Neuronal stem cell (in vitro differentiated cells): ENCODE measurements at regions not wholly inside any gene's neighbourhood (a gene's known extent, or its start where the extent isn't known, plus 50 kb on each side); places are given as distances from the start of the nearest gene placed in this dataset.
A peak's percentile ranks its signal among the peaks of the same experiment; 100 is the strongest.
"Not testable (repeated sequence)": the region's sequence is repeated elsewhere in the genome, so short reads cannot be mapped to it uniquely, and the experiment has no call there.

Experiments used
- DNase-seq: peaks from one replicate; pipeline ENCODE4 v3.0.0-alpha.2; 2013; ENCODE audit warnings: low spot score
- H2AFZ ChIP-seq: one replicate; pipeline ENCODE4 v1.6.1; 2013; ENCODE audit warnings: mild to moderate bottlenecking, low read length, inconsistent platforms
- H2AK5ac ChIP-seq: 2 replicates; pipeline ENCODE4 v1.6.1; 2013; ENCODE audit warnings: low read depth, mild to moderate bottlenecking, inconsistent platforms, low read length, moderate library complexity, mixed read lengths
- H2BK120ac ChIP-seq: 2 replicates; pipeline ENCODE4 v1.6.1; 2013; ENCODE audit warnings: low read depth, mild to moderate bottlenecking, inconsistent platforms, low read length, moderate library complexity, mixed read lengths
- H2BK12ac ChIP-seq: one replicate; pipeline ENCODE4 v1.6.1; 2013; ENCODE audit warnings: low read length, inconsistent platforms
- H2BK15ac ChIP-seq: 2 replicates; pipeline ENCODE4 v1.6.1; 2013; ENCODE audit warnings: mild to moderate bottlenecking, low read length, inconsistent platforms, mixed read lengths
- H2BK5ac ChIP-seq: one replicate; pipeline ENCODE4 v1.6.1; 2013; ENCODE audit warnings: inconsistent platforms, mild to moderate bottlenecking, low read length, moderate library complexity
- H3K14ac ChIP-seq: one replicate; pipeline ENCODE4 v1.6.1; 2013; ENCODE audit warnings: low read length, inconsistent platforms
- H3K18ac ChIP-seq: 2 replicates; pipeline ENCODE4 v1.6.1; 2013; ENCODE audit warnings: low read length, inconsistent platforms
- H3K23ac ChIP-seq: 2 replicates; pipeline ENCODE4 v1.6.1; 2013; ENCODE audit warnings: low read depth, mild to moderate bottlenecking, mixed read lengths, low read length, inconsistent platforms; ENCODE audit not compliant: poor library complexity
- H3K27ac ChIP-seq: replicated peaks from 3 replicates; pipeline ENCODE4 v1.5.1; 2013; ENCODE audit warnings: low read length, inconsistent platforms
- H3K27me3 ChIP-seq, 3 experiments: 2 replicates each; pipeline ENCODE4 v1.6.1; 2013; ENCODE audit warnings: low read length in 3 of 3, mild to moderate bottlenecking in 2 of 3, inconsistent platforms in 1 of 3, low read depth in 1 of 3, mixed read lengths in 1 of 3, moderate library complexity in 1 of 3; ENCODE audit not compliant: control insufficient read depth in 3 of 3, insufficient read depth in 3 of 3
- H3K36me3 ChIP-seq, 2 donors: replicated peaks in 1 of 2; 2 replicates each; pipeline ENCODE4 v1.6.1; 2013; ENCODE audit warnings: low read length in 2 of 2; ENCODE audit not compliant: control insufficient read depth in 2 of 2, insufficient read depth in 2 of 2
- H3K4ac ChIP-seq: 2 replicates; pipeline ENCODE4 v1.6.1; 2013; ENCODE audit warnings: inconsistent platforms, mild to moderate bottlenecking, low read length, moderate library complexity
- H3K4me1 ChIP-seq, 2 donors: 1 replicate in 1 of 2; 2 replicates in 1 of 2; pipeline ENCODE4 v1.6.1; 2013; ENCODE audit warnings: low read length in 2 of 2, low read depth in 1 of 2; ENCODE audit not compliant: control insufficient read depth in 2 of 2, insufficient read depth in 1 of 2
- H3K4me2 ChIP-seq: one replicate; pipeline ENCODE4 v1.6.1; 2013; ENCODE audit warnings: mild to moderate bottlenecking, low read length, inconsistent platforms; ENCODE audit not compliant: insufficient read depth, poor library complexity, severe bottlenecking
- H3K4me3 ChIP-seq, 2 donors: 2 replicates each; pipeline ENCODE4 v1.5.1; 2013; ENCODE audit warnings: low read length in 2 of 2, mild to moderate bottlenecking in 2 of 2, inconsistent platforms in 1 of 2, moderate library complexity in 1 of 2
- H3K79me1 ChIP-seq: one replicate; pipeline ENCODE4 v1.6.1; 2013; ENCODE audit warnings: low read depth, mild to moderate bottlenecking, inconsistent platforms, low read length, moderate library complexity
- H3K9ac ChIP-seq: one replicate; pipeline ENCODE4 v1.6.1; 2013; ENCODE audit warnings: mild to moderate bottlenecking, low read depth, low read length, inconsistent platforms; ENCODE audit not compliant: poor library complexity
- H3K9me3 ChIP-seq, 2 donors: replicated peaks in 1 of 2; 2 replicates each; pipeline versions ENCODE3 to v1.6.1; 2013; ENCODE audit warnings: low read length in 2 of 2, mild to moderate bottlenecking in 2 of 2, inconsistent platforms in 1 of 2, low read depth in 1 of 2, mixed read lengths in 1 of 2, moderate library complexity in 1 of 2; ENCODE audit not compliant: control insufficient read depth in 2 of 2, insufficient read depth in 1 of 2
- H4K8ac ChIP-seq: one replicate; pipeline ENCODE4 v1.6.1; 2013; ENCODE audit warnings: low read depth, mild to moderate bottlenecking, inconsistent platforms, low read length, moderate library complexity
- H4K91ac ChIP-seq: one replicate; pipeline ENCODE4 v1.6.1; 2013; ENCODE audit warnings: low read length, low read depth, mild to moderate bottlenecking, inconsistent platforms; ENCODE audit not compliant: poor library complexity
- WGBS, 2 donors: extraction: QIAGEN DNeasy Blood & Tissue Kit; methylation state at CpG; one replicate each; pipeline ENCODE4 v1.1.7; 2013; ENCODE audit warnings: missing lambda C conversion rate in 2 of 2, mixed read lengths in 1 of 2; ENCODE audit not compliant: insufficient read length in 2 of 2, insufficient replicate concordance in 1 of 2; ENCODE audit errors: extremely low coverage in 2 of 2; 5-methylcytosine and 5-hydroxymethylcytosine counted together

- H2AFZ ChIP-seq, H3K36me3 ChIP-seq, H4K8ac ChIP-seq, H2BK12ac ChIP-seq, H3K9ac ChIP-seq, H4K91ac ChIP-seq, H2AK5ac ChIP-seq, H3K4ac ChIP-seq, H2BK120ac ChIP-seq, H3K4me1 ChIP-seq, H2BK15ac ChIP-seq, H3K27ac ChIP-seq, H3K23ac ChIP-seq, H3K18ac ChIP-seq, H3K14ac ChIP-seq, H3K27me3 ChIP-seq, DNase-seq, H3K9me3 ChIP-seq, H3K79me1 ChIP-seq, H3K4me3 ChIP-seq, H3K4me2 ChIP-seq, H2BK5ac ChIP-seq: not testable (repeated sequence)
- no CpG with 5 or more reads among the region's 14 CpGs for WGBS, 2 donors
These were observed 133.5 kb upstream of the ALDH3B2 start for GRCh38 chr11:67807896-67808295.

- DNase-seq, H4K91ac ChIP-seq, H3K36me3 ChIP-seq, H3K18ac ChIP-seq, H3K27me3 ChIP-seq, H3K27ac ChIP-seq, H2BK12ac ChIP-seq, H3K4ac ChIP-seq, H4K8ac ChIP-seq, H2AK5ac ChIP-seq, H3K14ac ChIP-seq, H2BK5ac ChIP-seq, H3K9me3 ChIP-seq, H2BK120ac ChIP-seq, H3K23ac ChIP-seq, H3K4me1 ChIP-seq, H3K79me1 ChIP-seq, H3K9ac ChIP-seq, H2BK15ac ChIP-seq: not testable (repeated sequence)
- WGBS, 2 donors: no CpG with 5 or more reads among the region's 8 CpGs
- H2AFZ ChIP-seq: peak overlapping the region; percentile 94
- H3K4me2 ChIP-seq: peak overlapping the region; percentile 75
- H3K4me3 ChIP-seq: peak overlapping the region in 1 of 2 donors; percentile 56
These were observed 132.4 kb upstream of the ALDH3B2 start for GRCh38 chr11:67806728-67807235.

GRCh38 chr11:67806183-67806582 lies 131.8 kb upstream of the ALDH3B2 start:
- not testable (repeated sequence) for H4K91ac ChIP-seq, DNase-seq, H3K9me3 ChIP-seq, H2AK5ac ChIP-seq, H3K9ac ChIP-seq, H3K23ac ChIP-seq, H2BK12ac ChIP-seq, H3K79me1 ChIP-seq, H2BK120ac ChIP-seq, H3K4ac ChIP-seq, H2BK15ac ChIP-seq, H3K14ac ChIP-seq, H3K4me1 ChIP-seq, H3K27ac ChIP-seq, H3K36me3 ChIP-seq, H3K27me3 ChIP-seq, H4K8ac ChIP-seq, H2BK5ac ChIP-seq
- Histone ChIP-seq H2AFZ (peak overlapping the region; percentile 94), H3K4me3 (peak overlapping the region; percentile 56 to 82), H3K4me2 (peak overlapping the region; percentile 75), H3K18ac (peak overlapping the region; percentile 44)
- no CpG with 5 or more reads among the region's 26 CpGs for WGBS, 2 donors

GRCh38 chr11:67805253-67806126 lies 131.1 kb upstream of the ALDH3B2 start:
- H4K8ac ChIP-seq, H3K36me3 ChIP-seq, H3K23ac ChIP-seq, H3K4me1 ChIP-seq, H3K14ac ChIP-seq, H3K79me1 ChIP-seq, H2BK120ac ChIP-seq, H3K9me3 ChIP-seq, H3K4ac ChIP-seq, H2BK12ac ChIP-seq, H2BK5ac ChIP-seq, H3K27me3 ChIP-seq, H4K91ac ChIP-seq, H2AK5ac ChIP-seq, H2BK15ac ChIP-seq: not testable (repeated sequence)
- Histone ChIP-seq H3K4me3 (peak overlapping the region; percentile 89 to 94), H2AFZ (peak overlapping the region; percentile 98), H3K18ac (peak overlapping the region; percentile 90), H3K27ac (peak overlapping the region; percentile 75), H3K4me2 (peak overlapping the region; percentile 96), H3K9ac (peak overlapping the region; percentile 92)
- DNase-seq: peak; percentile 95
- WGBS, 2 donors: no CpG with 5 or more reads among the region's 66 CpGs
